ENCODE measurements at regions not wholly inside any gene's neighbourhood (a gene's known extent, or its start where the extent isn't known, plus 50 kb on each side); places are given as distances from the start of the nearest gene placed in this dataset.
"Not testable (repeated sequence)": the region's sequence is repeated elsewhere in the genome, so short reads cannot be mapped to it uniquely, and the experiment has no call there.

- DNase-seq: peak in 1 of 3 donors; percentile 62
Measured at GRCh38 chr3:72031581-72031980, 246.6 kb upstream of the PROK2 start.

GRCh38 chr3:72030296-72030695 is 245.3 kb upstream of the PROK2 start:
- DNase-seq: not testable (repeated sequence)

- DNase-seq: peak in 1 of 3 donors; percentile 49
Measured at GRCh38 chr3:72028726-72029125, 243.8 kb upstream of the PROK2 start.

GRCh38 chr3:72028307-72028706 is 243.4 kb upstream of the PROK2 start:
- not testable (repeated sequence) for DNase-seq

- not testable (repeated sequence) for DNase-seq
Measured at GRCh38 chr3:72027728-72028127, 242.8 kb upstream of the PROK2 start.

GRCh38 chr3:72022027-72022426 is 237.1 kb upstream of the PROK2 start:
- DNase-seq: no peak

- DNase-seq: no peak
Measured at GRCh38 chr3:72021531-72021930, 236.6 kb upstream of the PROK2 start.

- no peak for DNase-seq
Measured at GRCh38 chr3:72018343-72018984, 233.5 kb upstream of the PROK2 start.

GRCh38 chr3:72017935-72018334 is 233.0 kb upstream of the PROK2 start:
- DNase-seq: no peak

- DNase-seq: no peak
Measured at GRCh38 chr3:72017311-72017710, 232.4 kb upstream of the PROK2 start.

GRCh38 chr3:72015463-72015862 is 230.5 kb upstream of the PROK2 start:
- no peak for DNase-seq

GRCh38 chr3:72013084-72013483 is 228.1 kb upstream of the PROK2 start:
- DNase-seq: peak in 1 of 3 donors; percentile 15

- DNase-seq: no peak
Measured at GRCh38 chr3:72012363-72012762, 227.4 kb upstream of the PROK2 start.

GRCh38 chr3:72011485-72011884 is 226.5 kb upstream of the PROK2 start:
- peak in 1 of 3 donors; percentile 82 for DNase-seq

- DNase-seq: peak in 1 of 3 donors; percentile 33
Measured at GRCh38 chr3:72009851-72010443, 225.0 kb upstream of the PROK2 start.

GRCh38 chr3:72008226-72008996 is 223.5 kb upstream of the PROK2 start:
- no peak for DNase-seq

- DNase-seq: no peak
Measured at GRCh38 chr3:72006631-72007556, 221.9 kb upstream of the PROK2 start.

GRCh38 chr3:72004749-72005292 is 219.9 kb upstream of the PROK2 start:
- DNase-seq: peak in 1 of 3 donors; percentile 26

GRCh38 chr3:72003936-72004335 is 219.0 kb upstream of the PROK2 start:
- no peak for DNase-seq

- DNase-seq: no peak
Measured at GRCh38 chr3:72001758-72002157, 216.8 kb upstream of the PROK2 start.

GRCh38 chr3:71998995-71999673 is 214.2 kb upstream of the PROK2 start:
- DNase-seq: peak in 1 of 3 donors; percentile 96

Measured in muscle of back (tissue), 3 donors.